WTC11 (cell line): ENCODE measurements at regions not wholly inside any gene's neighbourhood (a gene's known extent, or its start where the extent isn't known, plus 50 kb on each side); places are given as distances from the start of the nearest gene placed in this dataset.

Experiments
- ATAC-seq: fragments of 200-7000 bp; cut with Tn5 transposase; 2 replicates; pipeline ENCODE4 v1.10.0; 2021; ENCODE audit warnings: mild to moderate bottlenecking, moderate library complexity
- CTCF ChIA-PET: fragments of 300-600 bp; sonication (Branson Sonifier 250); formaldehyde crosslinking; loops from one replicate; lab custom pipeline; 2021; ENCODE audit warnings: antibody characterized with exemption; lab: Charles Lee
- POLR2A ChIA-PET: fragments of 350-600 bp; sonication (Branson Sonifier 250); formaldehyde crosslinking; loops from one replicate; lab custom pipeline; 2021; ENCODE audit warnings: antibody characterized with exemption; lab: Charles Lee
- DNase-seq: peaks from one replicate; pipeline ENCODE4 v3.0.0; 2021; ENCODE audit warnings: low spot score
- H3K27ac Mint-ChIP-seq: 2 replicates; pipeline ENCODE4 v1.8.0; 2021; ENCODE audit warnings: mixed read lengths
- H3K27me3 Mint-ChIP-seq: 2 replicates; pipeline ENCODE4 v1.8.0; 2021; ENCODE audit warnings: low read depth, mild to moderate bottlenecking, moderate library complexity, mixed read lengths
- H3K36me3 Mint-ChIP-seq: 2 replicates; pipeline ENCODE4 v1.8.0; 2021; ENCODE audit warnings: mixed read lengths
- H3K4me1 Mint-ChIP-seq: 2 replicates; pipeline ENCODE4 v1.8.0; 2022; ENCODE audit warnings: mixed read lengths
- H3K4me3 Mint-ChIP-seq: 2 replicates; pipeline ENCODE4 v1.8.0; 2021; ENCODE audit warnings: mild to moderate bottlenecking, moderate library complexity, mixed read lengths
- H3K9me3 Mint-ChIP-seq: 2 replicates; pipeline ENCODE4 v1.8.0; 2021; ENCODE audit warnings: mixed read lengths
- AR ChIP-seq: fragments of 250-450 bp; sonication (Bioruptor Pico); IDR thresholded peaks from 2 replicates; pipeline ENCODE4 v1.9.0; 2021; ENCODE audit warnings: mild to moderate bottlenecking
- ATF2 ChIP-seq: sonication (generic); formaldehyde crosslinking; IDR thresholded peaks from 2 replicates; pipeline ENCODE4 v1.8.1; 2022; ENCODE audit warnings: low read depth, missing genetic modification reagents, borderline replicate concordance
- CBFB ChIP-seq: sonication (generic); formaldehyde crosslinking; IDR thresholded peaks from 2 replicates; pipeline ENCODE4 v1.8.1; 2022; ENCODE audit warnings: mild to moderate bottlenecking, low read depth, missing genetic modification reagents
- CREM ChIP-seq: sonication (generic); formaldehyde crosslinking; IDR thresholded peaks from 2 replicates; pipeline ENCODE4 v1.8.1; 2022; ENCODE audit warnings: mild to moderate bottlenecking, missing genetic modification reagents, moderate library complexity
- E2F4 ChIP-seq: sonication (generic); formaldehyde crosslinking; IDR thresholded peaks from 2 replicates; pipeline ENCODE4 v1.8.1; 2022; ENCODE audit warnings: low read depth, mild to moderate bottlenecking, moderate library complexity, missing genetic modification reagents, borderline replicate concordance
- E2F5 ChIP-seq: sonication (generic); formaldehyde crosslinking; IDR thresholded peaks from 2 replicates; pipeline ENCODE4 v1.8.1; 2022; ENCODE audit warnings: mild to moderate bottlenecking, moderate library complexity, missing genetic modification reagents
- EMX1 ChIP-seq: fragments of 250-450 bp; sonication (Bioruptor Pico); IDR thresholded peaks from 2 replicates; pipeline ENCODE4 v1.8.0; 2021; ENCODE audit warnings: mild to moderate bottlenecking
- FOXK1 ChIP-seq: sonication (generic); formaldehyde crosslinking; IDR thresholded peaks from 2 replicates; pipeline ENCODE4 v1.8.0; 2022; ENCODE audit warnings: mild to moderate bottlenecking, moderate library complexity, missing genetic modification reagents
- GABPB1 ChIP-seq: sonication (generic); formaldehyde crosslinking; IDR thresholded peaks from 2 replicates; pipeline ENCODE4 v1.8.1; 2023; ENCODE audit warnings: mild to moderate bottlenecking, missing genetic modification reagents
- JUN ChIP-seq: sonication (generic); formaldehyde crosslinking; IDR thresholded peaks from 2 replicates; pipeline ENCODE4 v1.8.0; 2023; ENCODE audit warnings: mild to moderate bottlenecking, missing genetic modification reagents
- NFE2L1 ChIP-seq: sonication (generic); formaldehyde crosslinking; IDR thresholded peaks from 2 replicates; pipeline ENCODE4 v1.8.1; 2023; ENCODE audit warnings: missing genetic modification reagents
- PRRX2 ChIP-seq: fragments of 250-450 bp; sonication (Bioruptor Pico); IDR thresholded peaks from 2 replicates; pipeline ENCODE4 v1.8.0; 2021; ENCODE audit warnings: mild to moderate bottlenecking
- STAT6 ChIP-seq: sonication (generic); formaldehyde crosslinking; conservative IDR thresholded peaks from 2 replicates; pipeline ENCODE4 v1.8.1; 2023; ENCODE audit warnings: mild to moderate bottlenecking, low read depth, missing genetic modification reagents, moderate library complexity
- TEAD1 ChIP-seq: sonication (generic); formaldehyde crosslinking; IDR thresholded peaks from 2 replicates; pipeline ENCODE4 v1.8.0; 2022; ENCODE audit warnings: mild to moderate bottlenecking, missing genetic modification reagents
- USF1 ChIP-seq: sonication (generic); formaldehyde crosslinking; IDR thresholded peaks from 2 replicates; pipeline ENCODE4 v1.8.0; 2022; ENCODE audit warnings: mild to moderate bottlenecking, missing genetic modification reagents
- ZMAT4 ChIP-seq: fragments of 250-450 bp; sonication (Bioruptor Pico); IDR thresholded peaks from 2 replicates; pipeline ENCODE4 v1.9.0; 2021; ENCODE audit warnings: mild to moderate bottlenecking
- ZNF281 ChIP-seq: sonication (generic); formaldehyde crosslinking; IDR thresholded peaks from 2 replicates; pipeline ENCODE4 v1.8.0; 2023; ENCODE audit warnings: mild to moderate bottlenecking, missing genetic modification reagents

GRCh38 chr1:95509989-95510388 lies 276.0 kb downstream of the RWDD3 start:
- POLR2A ChIA-PET, result no interaction called here

GRCh38 chr1:95512925-95513324 lies 278.9 kb downstream of the RWDD3 start:
- Mint-ChIP-seq H3K36me3 (peaks cover 3% of the 10 kb centered on the region; the same call in 1 of the 2 replicates), H3K27me3 (peaks cover 9% of the 10 kb centered on the region), H3K4me3 (no peak overlapping the region), H3K9me3 (peaks cover 10% of the 10 kb centered on the region), H3K4me1 (peaks cover 51% of the 10 kb centered on the region), H3K27ac (no peak overlapping the region)
- ATAC-seq, result no peak
- TF ChIP-seq STAT6, result no peak
- TF ChIP-seq GABPB1 (CRISPR knock-in tag), result no peak
- no peak for TF ChIP-seq CBFB (CRISPR knock-in tag)
- TF ChIP-seq AR, result no peak
- no peak for TF ChIP-seq JUN (CRISPR knock-in tag)
- TF ChIP-seq TEAD1, result no peak
- no peak for TF ChIP-seq FOXK1 (CRISPR knock-in tag)
- TF ChIP-seq ZNF281, result no peak
- TF ChIP-seq PRRX2, result no peak
- no peak for TF ChIP-seq EMX1 (CRISPR knock-in tag)
- DNase-seq, result no peak
- POLR2A ChIA-PET, result no interaction called here
- CTCF ChIA-PET, result no interaction called here

More at GRCh38 chr1:95509989-95510388, 276.0 kb downstream of the RWDD3 start:
- peaks cover 53% of the 10 kb centered on the region for H3K4me1 Mint-ChIP-seq
- DNase-seq, result no peak
- H3K36me3 Mint-ChIP-seq, result peaks cover 5% of the 10 kb centered on the region; the same call in 1 of the 2 replicates
- TF ChIP-seq E2F5 (CRISPR knock-in tag) (no peak), ATF2 (CRISPR knock-in tag) (no peak), E2F4 (CRISPR knock-in tag) (no peak), ZMAT4 (no peak), USF1 (CRISPR knock-in tag) (no peak), CREM (CRISPR knock-in tag) (no peak), JUN (CRISPR knock-in tag) (no peak), NFE2L1 (no peak)
- TF ChIP-seq, all 79 proteins: peak for 0
- Mint-ChIP-seq H3K4me3 (no peak overlapping the region), H3K27me3 (no peaks in the 10 kb centered on the region; the same call in none of the 2 replicates), H3K27ac (peak overlapping the region; percentile 15), H3K9me3 (peaks cover 15% of the 10 kb centered on the region)
- CTCF ChIA-PET, result interaction anchor here (1.5 kb wide), 1 partner anchor 22 kb away, joined by 3 read pairs; no protein-coding TSS in a partner anchor
- no peak for ATAC-seq
